K562 (cell line): ENCODE measurements at regions not wholly inside any gene's neighbourhood (a gene's known extent, or its start where the extent isn't known, plus 50 kb on each side); places are given as distances from the start of the nearest gene placed in this dataset.

Experiments
- COPS2 ChIP-seq: fragments of 450-650 bp; conservative IDR thresholded peaks from 2 replicates; pipeline ENCODE4 v1.6.1; 2016; ENCODE audit warnings: mild to moderate bottlenecking, moderate library complexity
- MTA3 ChIP-seq: fragments of 450-650 bp; formaldehyde crosslinking; IDR thresholded peaks from 2 replicates; pipeline ENCODE4 v1.6.1; 2017; ENCODE audit warnings: mild to moderate bottlenecking, borderline replicate concordance
- NCOR1 ChIP-seq: fragments of 450-650 bp; IDR thresholded peaks from 2 replicates; pipeline ENCODE4 v1.6.1; 2016; ENCODE audit warnings: mild to moderate bottlenecking, moderate library complexity
- TAF9B ChIP-seq: fragments of 450-650 bp; IDR thresholded peaks from 2 replicates; pipeline ENCODE4 v1.6.1; 2018; ENCODE audit warnings: mild to moderate bottlenecking; ENCODE audit not compliant: partially characterized antibody
- ZNF140 ChIP-seq: fragments of 250-450 bp; sonication (Bioruptor Pico); IDR thresholded peaks from 2 replicates; pipeline ENCODE4 v1.8.0; 2021; ENCODE audit warnings: moderate library complexity, mild to moderate bottlenecking, inconsistent platforms
- TF ChIP-seq, protein P1 (sequence below): fragments of 450-650 bp; IDR thresholded peaks from 2 replicates; pipeline ENCODE4 v1.6.1; 2016
- TF ChIP-seq, protein P2 (sequence below), 2 experiments: fragments of 200-800 bp in 1 of 2; sonication (Bioruptor generic) in 1 of 2; sonication (generic) in 1 of 2; formaldehyde crosslinking in 1 of 2; IDR thresholded peaks in 1 of 2; conservative IDR thresholded peaks in 1 of 2; 2 replicates each; pipeline versions ENCODE4 v1.5.0 to v1.6.1; 2016 to 2020; ENCODE audit warnings: missing compliant biosample characterization in 1 of 2, missing genetic modification characterization in 1 of 2, missing genetic modification reagents in 1 of 2
- TF ChIP-seq, protein P3 (sequence below), 2 experiments: fragments of 450-650 bp; IDR thresholded peaks; 2 replicates each; pipeline ENCODE4 v1.6.1; 2016; ENCODE audit warnings: mild to moderate bottlenecking in 2 of 2, borderline replicate concordance in 1 of 2, low read depth in 1 of 2, moderate library complexity in 1 of 2
- TF ChIP-seq, protein P4 (sequence below): fragments of 250-450 bp; sonication (Bioruptor Pico); IDR thresholded peaks from 2 replicates; pipeline ENCODE4 v1.5.0; 2020; ENCODE audit warnings: mild to moderate bottlenecking

DNA sequence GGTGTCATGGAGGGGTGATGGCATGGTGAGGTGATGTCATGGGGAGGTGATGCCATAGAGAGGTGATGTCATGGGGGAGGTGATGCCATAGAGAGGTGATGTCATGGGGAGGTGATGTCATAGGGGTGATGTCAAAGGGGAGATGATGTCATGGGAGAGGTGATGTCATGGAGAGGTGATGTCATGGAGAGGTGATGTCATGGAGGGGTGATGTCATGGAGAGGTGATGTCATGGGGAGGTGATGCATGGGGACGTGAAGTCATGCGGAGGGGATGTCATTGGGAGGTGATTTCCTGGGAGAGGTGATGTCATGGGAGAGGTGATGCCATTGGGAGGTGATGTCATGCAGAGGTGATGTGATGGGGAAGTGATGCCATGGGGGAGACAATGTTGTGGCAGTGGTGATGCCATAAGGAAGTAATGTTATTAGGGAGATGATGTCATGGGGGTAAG, 92.1 kb upstream of the C1orf174 start (continued):
- TF ChIP-seq, protein P1, sequence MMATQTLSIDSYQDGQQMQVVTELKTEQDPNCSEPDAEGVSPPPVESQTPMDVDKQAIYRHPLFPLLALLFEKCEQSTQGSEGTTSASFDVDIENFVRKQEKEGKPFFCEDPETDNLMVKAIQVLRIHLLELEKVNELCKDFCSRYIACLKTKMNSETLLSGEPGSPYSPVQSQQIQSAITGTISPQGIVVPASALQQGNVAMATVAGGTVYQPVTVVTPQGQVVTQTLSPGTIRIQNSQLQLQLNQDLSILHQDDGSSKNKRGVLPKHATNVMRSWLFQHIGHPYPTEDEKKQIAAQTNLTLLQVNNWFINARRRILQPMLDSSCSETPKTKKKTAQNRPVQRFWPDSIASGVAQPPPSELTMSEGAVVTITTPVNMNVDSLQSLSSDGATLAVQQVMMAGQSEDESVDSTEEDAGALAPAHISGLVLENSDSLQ = peak; percentile 18; the same call in 1 of the 2 replicates
- TF ChIP-seq ZNF140 (CRISPR knock-in tag) = no peak
- peak; percentile 99 for TF ChIP-seq MTA3
- TF ChIP-seq TAF9B = peak; percentile 77
- TF ChIP-seq, protein P2, sequence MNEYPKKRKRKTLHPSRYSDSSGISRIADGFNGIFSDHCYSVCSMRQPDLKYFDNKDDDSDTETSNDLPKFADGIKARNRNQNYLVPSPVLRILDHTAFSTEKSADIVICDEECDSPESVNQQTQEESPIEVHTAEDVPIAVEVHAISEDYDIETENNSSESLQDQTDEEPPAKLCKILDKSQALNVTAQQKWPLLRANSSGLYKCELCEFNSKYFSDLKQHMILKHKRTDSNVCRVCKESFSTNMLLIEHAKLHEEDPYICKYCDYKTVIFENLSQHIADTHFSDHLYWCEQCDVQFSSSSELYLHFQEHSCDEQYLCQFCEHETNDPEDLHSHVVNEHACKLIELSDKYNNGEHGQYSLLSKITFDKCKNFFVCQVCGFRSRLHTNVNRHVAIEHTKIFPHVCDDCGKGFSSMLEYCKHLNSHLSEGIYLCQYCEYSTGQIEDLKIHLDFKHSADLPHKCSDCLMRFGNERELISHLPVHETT (CRISPR knock-in tag; conservative IDR thresholded peaks at IDR 0.05 in 1 of 2, IDR thresholded peaks at IDR 0.05 in 1 of 2) = no peak
- no peak for TF ChIP-seq COPS2
- TF ChIP-seq NCOR1 = peak; percentile 34; the same call in 1 of the 2 replicates
- TF ChIP-seq, protein P3, sequence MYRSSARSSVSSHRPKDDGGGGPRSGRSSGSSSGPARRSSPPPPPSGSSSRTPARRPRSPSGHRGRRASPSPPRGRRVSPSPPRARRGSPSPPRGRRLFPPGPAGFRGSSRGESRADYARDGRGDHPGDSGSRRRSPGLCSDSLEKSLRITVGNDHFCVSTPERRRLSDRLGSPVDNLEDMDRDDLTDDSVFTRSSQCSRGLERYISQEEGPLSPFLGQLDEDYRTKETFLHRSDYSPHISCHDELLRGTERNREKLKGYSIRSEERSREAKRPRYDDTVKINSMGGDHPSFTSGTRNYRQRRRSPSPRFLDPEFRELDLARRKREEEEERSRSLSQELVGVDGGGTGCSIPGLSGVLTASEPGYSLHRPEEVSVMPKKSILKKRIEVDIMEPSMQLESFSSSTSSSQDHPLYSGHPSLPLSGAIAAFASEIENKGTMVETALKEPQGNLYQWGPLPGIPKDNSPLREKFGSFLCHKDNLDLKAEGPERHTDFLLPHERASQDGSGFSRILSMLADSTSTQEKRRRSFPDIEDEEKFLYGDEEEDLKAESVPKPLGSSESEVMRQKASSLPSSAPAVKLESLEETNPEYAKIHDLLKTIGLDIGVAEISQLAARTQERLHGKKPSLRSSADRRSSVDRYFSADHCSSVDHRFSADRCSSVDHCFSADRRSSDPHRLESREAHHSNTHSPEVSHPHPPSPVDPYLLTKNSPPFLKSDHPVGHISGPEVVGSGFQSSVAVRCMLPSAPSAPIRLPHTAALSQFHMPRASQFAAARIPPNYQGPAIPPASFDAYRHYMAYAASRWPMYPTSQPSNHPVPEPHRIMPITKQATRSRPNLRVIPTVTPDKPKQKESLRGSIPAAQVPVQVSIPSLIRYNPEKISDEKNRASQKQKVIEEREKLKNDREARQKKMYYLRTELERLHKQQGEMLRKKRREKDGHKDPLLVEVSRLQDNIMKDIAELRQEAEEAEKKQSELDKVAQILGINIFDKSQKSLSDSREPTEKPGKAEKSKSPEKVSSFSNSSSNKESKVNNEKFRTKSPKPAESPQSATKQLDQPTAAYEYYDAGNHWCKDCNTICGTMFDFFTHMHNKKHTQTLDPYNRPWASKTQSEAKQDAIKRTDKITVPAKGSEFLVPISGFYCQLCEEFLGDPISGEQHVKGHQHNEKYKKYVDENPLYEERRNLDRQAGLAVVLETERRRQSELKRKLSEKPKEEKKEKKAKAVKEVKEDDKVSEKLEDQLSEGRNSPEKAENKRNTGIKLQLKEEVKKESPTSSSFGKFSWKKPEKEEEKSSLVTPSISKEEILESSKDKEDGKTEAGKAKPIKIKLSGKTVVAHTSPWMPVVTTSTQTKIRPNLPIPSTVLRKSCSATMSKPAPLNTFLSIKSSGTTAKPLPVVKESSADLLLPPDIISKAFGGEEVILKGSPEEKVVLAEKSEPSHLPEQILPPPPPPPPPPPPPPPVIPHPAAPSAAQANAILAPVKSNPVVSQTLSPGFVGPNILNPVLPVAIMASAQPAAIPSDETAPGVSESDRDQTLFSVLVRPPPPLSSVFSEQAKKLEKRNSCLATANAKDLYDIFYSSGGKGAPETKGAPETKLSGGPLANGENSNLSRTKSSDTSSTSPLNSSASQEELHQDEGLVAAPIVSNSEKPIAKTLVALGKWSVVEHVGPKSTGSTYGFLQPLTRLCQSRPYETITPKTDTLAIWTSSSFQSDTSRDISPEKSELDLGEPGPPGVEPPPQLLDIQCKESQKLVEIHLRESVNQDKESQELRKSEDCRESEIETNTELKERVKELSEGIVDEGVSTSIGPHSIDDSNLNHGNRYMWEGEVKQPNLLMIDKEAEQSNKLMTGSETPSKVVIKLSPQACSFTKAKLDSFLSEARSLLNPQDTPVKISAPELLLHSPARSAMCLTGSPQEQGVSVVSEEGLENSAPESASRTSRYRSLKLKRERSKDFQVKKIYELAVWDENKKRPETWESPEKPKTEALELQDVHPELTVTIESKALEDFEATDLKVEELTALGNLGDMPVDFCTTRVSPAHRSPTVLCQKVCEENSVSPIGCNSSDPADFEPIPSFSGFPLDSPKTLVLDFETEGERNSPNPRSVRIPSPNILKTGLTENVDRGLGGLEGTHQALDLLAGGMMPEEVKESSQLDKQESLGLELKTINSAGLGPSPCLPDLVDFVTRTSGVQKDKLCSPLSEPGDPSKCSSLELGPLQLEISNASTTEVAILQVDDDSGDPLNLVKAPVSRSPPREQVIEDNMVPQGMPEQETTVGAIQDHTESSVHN (IDR thresholded peaks at IDR 0.05; ENCODE audit: borderline replicate concordance in 1 of 2, low read depth in 1 of 2) = peak in 1 of 2 experiments; percentile 99; a peak in 2 of 4 replicates
- TF ChIP-seq, protein P4, sequence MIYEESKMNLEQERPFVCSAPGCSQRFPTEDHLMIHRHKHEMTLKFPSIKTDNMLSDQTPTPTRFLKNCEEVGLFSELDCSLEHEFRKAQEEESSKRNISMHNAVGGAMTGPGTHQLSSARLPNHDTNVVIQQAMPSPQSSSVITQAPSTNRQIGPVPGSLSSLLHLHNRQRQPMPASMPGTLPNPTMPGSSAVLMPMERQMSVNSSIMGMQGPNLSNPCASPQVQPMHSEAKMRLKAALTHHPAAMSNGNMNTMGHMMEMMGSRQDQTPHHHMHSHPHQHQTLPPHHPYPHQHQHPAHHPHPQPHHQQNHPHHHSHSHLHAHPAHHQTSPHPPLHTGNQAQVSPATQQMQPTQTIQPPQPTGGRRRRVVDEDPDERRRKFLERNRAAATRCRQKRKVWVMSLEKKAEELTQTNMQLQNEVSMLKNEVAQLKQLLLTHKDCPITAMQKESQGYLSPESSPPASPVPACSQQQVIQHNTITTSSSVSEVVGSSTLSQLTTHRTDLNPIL (CRISPR knock-in tag) = no peak
